ENCODE measurements at regions not wholly inside any gene's neighbourhood (a gene's known extent, or its start where the extent isn't known, plus 50 kb on each side); places are given as distances from the start of the nearest gene placed in this dataset.
A peak's percentile ranks its signal among the peaks of the same experiment; 100 is the strongest.

DNA sequence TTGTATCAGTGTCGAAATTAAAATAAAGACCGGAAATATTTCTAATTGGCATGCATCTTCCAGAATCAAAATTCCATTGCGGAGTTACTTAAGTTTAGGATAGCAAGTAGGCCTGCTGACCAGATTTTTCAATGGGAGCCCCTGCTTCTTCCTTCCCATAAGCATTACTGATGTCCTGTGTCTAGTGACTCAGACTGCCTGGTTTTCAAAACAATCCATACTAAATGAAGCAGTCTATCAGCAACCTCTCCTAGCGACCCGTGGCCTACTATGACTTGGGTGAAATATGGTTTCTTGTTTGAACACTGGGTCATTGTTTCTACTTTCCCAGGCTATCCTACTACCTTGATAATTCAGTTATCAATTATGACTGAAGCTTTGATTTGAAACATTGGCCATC is 571.6 kb downstream of the TBC1D4 start:
- Histone ChIP-seq H3K27ac (no peak overlapping the region), H3K27me3 (no peaks in the 10 kb centered on the region), H3K9me3 (no peaks in the 10 kb centered on the region), H3K4me1 (no peaks in the 10 kb centered on the region), H3K36me3 (no peaks in the 10 kb centered on the region), H3K4me3 (no peak overlapping the region)
- intact Hi-C loops (cut with DNase I): no loop called here
- ATAC-seq (no peak), DNase-seq (no peak)
- WGBS (ENCODE audit: insufficient coverage, low coverage, low lambda C conversion rate, missing lambda C conversion rate): 77% methylated on average over 5 of the region's 5 CpGs
- TF ChIP-seq POLR2A (IDR thresholded peaks at IDR 0.05): no peak
- TF ChIP-seq, protein P1, sequence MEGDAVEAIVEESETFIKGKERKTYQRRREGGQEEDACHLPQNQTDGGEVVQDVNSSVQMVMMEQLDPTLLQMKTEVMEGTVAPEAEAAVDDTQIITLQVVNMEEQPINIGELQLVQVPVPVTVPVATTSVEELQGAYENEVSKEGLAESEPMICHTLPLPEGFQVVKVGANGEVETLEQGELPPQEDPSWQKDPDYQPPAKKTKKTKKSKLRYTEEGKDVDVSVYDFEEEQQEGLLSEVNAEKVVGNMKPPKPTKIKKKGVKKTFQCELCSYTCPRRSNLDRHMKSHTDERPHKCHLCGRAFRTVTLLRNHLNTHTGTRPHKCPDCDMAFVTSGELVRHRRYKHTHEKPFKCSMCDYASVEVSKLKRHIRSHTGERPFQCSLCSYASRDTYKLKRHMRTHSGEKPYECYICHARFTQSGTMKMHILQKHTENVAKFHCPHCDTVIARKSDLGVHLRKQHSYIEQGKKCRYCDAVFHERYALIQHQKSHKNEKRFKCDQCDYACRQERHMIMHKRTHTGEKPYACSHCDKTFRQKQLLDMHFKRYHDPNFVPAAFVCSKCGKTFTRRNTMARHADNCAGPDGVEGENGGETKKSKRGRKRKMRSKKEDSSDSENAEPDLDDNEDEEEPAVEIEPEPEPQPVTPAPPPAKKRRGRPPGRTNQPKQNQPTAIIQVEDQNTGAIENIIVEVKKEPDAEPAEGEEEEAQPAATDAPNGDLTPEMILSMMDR (IDR thresholded peaks at IDR 0.05): no peak

DNA sequence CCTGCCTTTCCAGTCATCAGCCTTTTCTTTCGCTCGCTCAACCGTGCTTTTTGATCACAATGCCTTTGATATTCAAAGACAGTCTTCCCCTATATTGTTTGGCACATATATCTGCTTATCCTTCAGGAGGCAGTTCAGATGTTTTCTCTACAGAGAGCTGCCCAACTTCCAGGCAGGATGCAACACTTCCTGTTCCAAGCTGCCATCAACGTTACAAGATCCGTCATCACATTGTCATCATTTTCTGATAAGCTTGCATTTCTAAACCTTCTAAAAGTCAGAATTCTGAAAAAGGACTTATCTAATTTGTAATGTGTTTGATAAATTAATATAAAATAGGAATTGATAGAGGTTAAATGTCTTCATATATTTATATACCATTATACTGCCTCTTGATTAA is 574.2 kb downstream of the TBC1D4 start:
- ATAC-seq: peak in 2 of 4 donors; percentile 42 to 43
- no peak for TF ChIP-seq POLR2A (IDR thresholded peaks at IDR 0.05)
- TF ChIP-seq, protein P1 (IDR thresholded peaks at IDR 0.05): no peak
- H3K4me3 ChIP-seq: no peak overlapping the region
- H3K36me3 ChIP-seq: no peaks in the 10 kb centered on the region
- H3K27ac ChIP-seq: no peak overlapping the region
- intact Hi-C loops (cut with DNase I): no loop called here
- H3K4me1 ChIP-seq: no peaks in the 10 kb centered on the region
- H3K27me3 ChIP-seq: no peaks in the 10 kb centered on the region
- DNase-seq: no peak
- WGBS (ENCODE audit: insufficient coverage, low coverage, low lambda C conversion rate, missing lambda C conversion rate): 52% methylated on average over 5 of the region's 5 CpGs
- H3K9me3 ChIP-seq: no peaks in the 10 kb centered on the region

DNA sequence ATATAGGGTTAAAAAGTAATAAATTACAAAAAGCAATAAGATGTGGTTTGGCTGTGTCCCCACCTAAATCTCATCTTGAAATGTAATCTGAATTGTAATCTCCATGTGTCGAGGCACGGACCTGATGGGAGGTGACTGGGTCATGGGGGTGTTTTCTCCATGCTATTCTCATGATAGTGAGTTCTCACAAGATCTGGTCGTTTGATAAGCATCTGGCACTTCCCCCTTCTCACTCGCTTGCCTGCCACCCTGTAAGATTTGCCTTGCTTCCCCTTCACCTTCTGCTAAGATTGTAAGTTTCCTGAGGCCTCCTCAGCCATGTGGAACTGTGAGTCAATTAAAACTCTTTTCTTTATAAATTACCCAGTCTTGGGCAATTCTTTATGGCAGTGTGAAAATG is 577.4 kb downstream of the TBC1D4 start:
- H3K27me3 ChIP-seq: no peaks in the 10 kb centered on the region
- DNase-seq (no peak), ATAC-seq (no peak)
- 51% methylated on average over 4 of the region's 4 CpGs for WGBS (ENCODE audit: insufficient coverage, low coverage, low lambda C conversion rate, missing lambda C conversion rate)
- H3K4me1 ChIP-seq: no peaks in the 10 kb centered on the region
- no peaks in the 10 kb centered on the region for H3K9me3 ChIP-seq
- H3K27ac ChIP-seq: no peak overlapping the region
- no peak for TF ChIP-seq POLR2A (IDR thresholded peaks at IDR 0.05)
- TF ChIP-seq, protein P1 (IDR thresholded peaks at IDR 0.05): no peak
- no peak overlapping the region for H3K4me3 ChIP-seq
- intact Hi-C loops (cut with DNase I): no loop called here
- no peaks in the 10 kb centered on the region for H3K36me3 ChIP-seq

DNA sequence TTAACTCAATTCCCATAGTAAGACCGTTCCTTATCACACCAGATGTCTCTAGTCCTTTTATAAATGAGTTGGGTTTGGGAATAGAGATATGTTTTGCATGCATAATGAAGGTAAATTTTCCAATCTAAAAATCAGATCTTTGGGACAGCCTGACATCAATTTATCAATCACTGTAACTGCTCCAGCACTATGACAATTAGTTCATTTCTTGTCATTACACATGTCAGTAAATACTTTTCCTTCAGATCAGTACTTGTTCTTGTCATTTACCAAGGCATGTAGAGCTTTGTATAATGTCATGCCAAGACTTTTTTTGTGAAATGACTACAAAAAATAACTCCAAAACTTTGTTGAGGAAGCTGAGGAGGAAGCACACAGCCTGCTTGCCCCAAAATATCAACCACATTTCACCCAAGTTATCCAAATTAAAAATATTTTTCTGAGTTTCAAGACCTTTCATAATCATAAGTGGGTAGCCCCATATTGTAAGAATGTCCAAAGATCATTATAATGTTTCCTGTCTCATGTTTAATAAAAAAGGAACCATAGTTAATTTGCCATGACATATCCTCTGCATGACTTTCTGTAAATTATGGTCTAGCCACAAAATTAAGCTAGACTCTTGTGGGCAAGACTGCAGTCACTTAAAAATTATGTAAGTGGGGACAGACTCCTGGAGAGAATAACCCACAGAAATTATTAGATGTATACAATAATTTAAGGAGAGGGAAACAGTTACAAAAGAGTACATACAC is 586.8 kb downstream of the TBC1D4 start:
- Histone ChIP-seq H3K4me1 (no peaks in the 10 kb centered on the region), H3K4me3 (no peak overlapping the region), H3K27ac (no peak overlapping the region), H3K27me3 (no peaks in the 10 kb centered on the region), H3K9me3 (no peaks in the 10 kb centered on the region), H3K36me3 (no peaks in the 10 kb centered on the region)
- DNase-seq (no peak), ATAC-seq (no peak)
- WGBS (ENCODE audit: insufficient coverage, low coverage, low lambda C conversion rate, missing lambda C conversion rate): 10% methylated on average over 1 of the region's 1 CpG
- intact Hi-C loops (cut with DNase I): no loop called here
- TF ChIP-seq, protein P1 (IDR thresholded peaks at IDR 0.05): no peak
- no peak for TF ChIP-seq POLR2A (IDR thresholded peaks at IDR 0.05)
